Kidney capillary endothelial cell (primary cell): ENCODE measurements at regions not wholly inside any gene's neighbourhood (a gene's known extent, or its start where the extent isn't known, plus 50 kb on each side); places are given as distances from the start of the nearest gene placed in this dataset.
"Not testable (repeated sequence)": the region's sequence is repeated elsewhere in the genome, so short reads cannot be mapped to it uniquely, and the experiment has no call there.

Source experiments
- DNase-seq: peaks from one replicate; pipeline ENCODE4 v3.0.0-alpha.2; 2018; ENCODE audit warnings: low spot score

DNA sequence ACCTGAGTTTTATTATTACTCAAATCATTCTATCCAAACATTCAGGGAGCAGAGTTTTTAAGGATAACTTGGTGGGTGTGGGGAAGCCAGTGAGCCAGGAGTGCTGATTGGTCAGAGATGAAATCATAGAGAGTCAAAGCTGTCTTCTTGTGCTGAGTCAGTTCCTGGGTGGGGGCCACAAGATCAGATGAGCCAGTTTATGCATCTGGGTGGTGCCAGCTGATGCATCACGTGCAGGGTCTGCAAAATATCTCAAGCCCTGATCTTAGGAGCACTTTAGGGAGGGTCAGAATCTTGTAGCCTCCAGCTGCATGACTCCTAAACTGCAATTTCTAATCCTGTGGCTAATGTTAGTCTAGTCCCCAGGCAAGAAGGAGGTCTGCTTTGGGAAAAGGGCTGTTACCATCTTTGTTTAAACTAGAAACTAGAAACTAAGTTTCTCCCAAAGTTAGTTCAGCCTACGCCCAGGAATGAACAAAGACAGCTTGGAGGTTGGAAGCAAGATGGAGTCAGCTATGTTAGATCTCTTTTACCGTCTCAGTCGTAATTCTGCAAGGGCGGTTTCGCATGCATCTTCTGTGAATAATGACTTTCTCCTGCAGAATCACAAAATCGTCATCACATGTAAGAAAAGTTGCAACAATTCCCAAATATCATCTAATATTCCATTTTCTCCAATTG is 97.5 kb downstream of the ZNF664 start:
- DNase-seq = not testable (repeated sequence)

DNA sequence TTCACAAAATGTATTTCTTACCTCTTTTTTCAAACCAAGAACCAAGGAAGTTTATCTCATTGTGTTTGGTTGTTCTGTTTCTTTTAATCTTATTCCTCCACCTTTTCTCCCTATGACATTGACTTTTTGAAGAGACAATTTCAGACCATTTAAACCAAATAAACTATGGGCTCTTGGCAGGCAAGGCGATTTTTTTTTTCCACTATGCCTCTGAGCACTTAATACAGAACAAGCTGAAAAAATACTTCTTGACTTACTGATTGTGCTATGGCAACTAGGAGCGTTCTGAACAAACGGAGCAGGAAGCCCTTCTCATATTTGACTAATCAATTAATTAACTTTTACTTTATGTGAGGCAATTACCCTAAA is 98.0 kb downstream of the ZNF664 start:
- DNase-seq = no peak

DNA sequence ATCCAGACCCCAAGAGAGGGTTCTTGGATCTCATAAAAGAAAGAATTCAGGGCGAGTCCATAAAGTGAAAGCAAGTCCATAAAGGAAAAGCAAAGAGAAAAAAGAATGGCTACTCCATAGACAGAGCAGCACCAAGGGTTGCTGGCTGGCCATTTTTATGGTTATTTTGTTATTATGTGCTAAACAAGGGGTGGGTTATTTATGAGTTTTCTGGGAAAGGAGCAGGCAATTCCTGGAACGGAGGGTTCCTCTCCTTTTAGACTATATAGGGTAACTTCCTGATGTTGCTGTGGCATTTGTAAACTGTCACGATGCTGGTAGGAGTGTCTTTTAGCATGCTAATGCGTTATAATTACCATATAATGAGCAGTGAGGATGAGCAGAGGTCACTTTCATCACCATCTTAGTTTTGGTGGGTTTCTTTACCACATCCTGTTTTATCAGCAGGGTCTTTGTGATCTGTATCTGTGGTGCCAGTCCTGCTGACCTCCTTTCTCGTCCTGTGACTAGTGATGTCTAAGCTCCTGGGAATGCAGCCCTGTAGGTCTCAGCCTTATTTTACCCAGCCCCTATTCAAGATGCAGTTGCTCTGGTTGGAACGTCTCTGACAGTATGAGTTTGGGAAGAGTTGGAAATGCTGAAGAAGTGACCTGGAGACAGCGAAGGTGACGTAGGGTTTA is 100.5 kb downstream of the ZNF664 start:
- DNase-seq = no peak

DNA sequence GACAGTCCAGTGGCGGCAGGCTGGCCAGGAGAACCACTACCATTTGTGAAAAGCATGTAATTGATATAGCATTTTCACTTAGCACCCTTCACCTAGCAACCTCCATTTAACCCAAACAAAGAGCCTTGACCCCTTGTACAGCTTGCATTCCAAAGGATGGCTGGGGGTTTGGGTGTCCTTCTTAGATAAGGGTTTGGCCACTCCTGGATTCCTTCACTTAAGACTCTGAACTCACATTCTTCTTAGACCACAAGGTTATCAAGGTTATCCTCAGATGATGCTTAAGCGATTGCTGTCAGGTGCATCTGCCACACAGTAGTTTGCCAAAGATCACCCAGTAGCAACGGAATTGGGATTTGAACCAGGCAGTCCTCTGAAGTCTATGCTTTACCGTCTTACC is 102.8 kb downstream of the ZNF664 start:
- DNase-seq = no peak

DNA sequence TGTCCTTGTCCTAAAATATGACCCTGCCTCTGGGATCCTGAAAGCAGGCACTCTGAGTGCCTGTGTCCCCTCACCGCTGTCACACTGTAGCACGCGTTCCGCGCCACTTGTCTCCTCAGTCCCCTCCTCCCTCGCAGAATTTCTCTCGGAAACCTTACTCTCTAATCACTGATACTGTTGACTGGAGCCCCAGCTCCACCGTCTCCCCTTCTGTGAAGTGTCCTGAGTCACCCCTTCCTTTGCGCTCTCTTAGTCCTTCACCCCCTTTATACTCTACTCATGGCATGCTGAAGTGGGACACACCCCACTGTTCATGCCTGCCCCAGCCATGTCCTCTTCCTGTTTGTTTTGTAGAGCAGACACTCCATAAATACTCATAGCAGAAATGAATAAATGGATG is 104.7 kb downstream of the ZNF664 start:
- DNase-seq = no peak

DNA sequence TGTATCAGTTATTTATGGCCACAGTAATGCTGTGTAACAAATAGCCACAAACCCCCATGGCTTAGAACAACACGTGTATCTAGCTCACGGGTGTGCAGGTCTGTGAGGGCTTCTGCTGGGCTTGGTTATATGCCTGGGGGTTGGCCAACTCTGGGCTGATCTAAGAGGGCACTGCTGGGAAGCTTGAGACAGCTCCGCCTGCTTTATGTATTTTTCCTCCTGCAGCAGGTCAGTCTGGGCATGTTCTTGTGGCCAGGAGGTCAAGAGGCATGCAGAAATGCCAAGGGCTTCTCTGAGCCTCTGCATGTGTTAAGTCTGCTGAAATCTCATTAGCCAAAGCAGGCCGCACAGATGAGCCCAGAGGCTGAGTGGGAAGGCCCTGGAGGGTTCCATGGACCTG is 105.8 kb downstream of the ZNF664 start:
- DNase-seq = no peak

DNA sequence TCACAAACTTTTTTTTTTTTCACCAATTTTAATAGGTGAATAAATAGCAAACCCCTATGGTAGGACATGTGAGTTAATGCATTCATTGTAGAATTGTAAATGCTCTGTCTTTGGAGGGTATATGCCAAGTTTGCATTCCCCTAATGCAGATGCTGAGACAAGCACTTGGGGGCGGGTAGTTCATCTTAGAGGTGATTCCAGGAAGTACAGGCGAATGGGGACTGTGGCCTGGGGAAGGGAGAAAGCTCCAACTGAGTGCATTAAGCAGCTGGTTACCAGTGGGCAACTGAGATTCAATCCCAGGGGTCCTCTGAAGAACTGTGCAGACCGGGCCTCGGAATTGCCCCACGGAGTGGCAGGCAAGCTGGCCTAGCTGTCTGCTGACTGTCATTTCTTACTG is 107.6 kb downstream of the ZNF664 start:
- DNase-seq = no peak

DNA sequence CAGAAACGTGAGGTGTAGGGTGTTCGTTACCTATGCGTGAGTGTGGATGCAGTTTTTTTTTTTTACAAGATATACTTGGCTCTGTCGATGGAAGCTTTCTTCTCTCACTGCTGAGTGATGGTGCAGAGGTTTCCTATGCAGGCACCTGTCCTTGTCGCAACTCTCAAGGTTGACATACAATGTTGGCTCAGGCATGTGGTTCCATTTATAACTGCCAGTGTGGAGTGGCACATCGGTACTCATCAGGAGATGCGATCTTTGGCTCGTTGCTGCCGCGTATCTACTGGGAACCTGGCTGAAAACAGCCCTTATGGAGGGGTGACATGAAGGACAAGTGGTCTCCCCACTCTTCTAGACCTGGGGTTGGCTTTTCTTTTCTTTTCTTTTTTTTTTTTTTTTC is 109.0 kb downstream of the ZNF664 start:
- DNase-seq = no peak

DNA sequence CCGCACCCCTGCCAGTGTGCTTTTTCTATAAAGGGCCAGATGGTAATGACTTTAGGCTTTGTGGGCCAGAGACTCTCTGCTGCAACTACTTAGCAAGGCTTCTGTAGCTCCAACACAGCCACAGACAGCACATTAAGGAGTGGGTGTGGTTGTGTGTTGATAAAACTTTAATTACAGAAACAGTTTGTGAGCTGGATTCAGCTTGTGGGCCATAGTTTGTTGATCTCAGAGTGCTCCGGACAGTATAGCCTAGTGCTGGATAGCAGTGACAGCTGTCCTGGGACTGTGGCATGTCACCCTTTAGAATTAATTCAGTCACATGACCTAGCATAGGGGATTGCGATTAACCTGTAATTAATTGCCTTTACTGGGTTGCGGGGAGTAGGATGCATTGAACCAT is 109.7 kb downstream of the ZNF664 start:
- no peak for DNase-seq

DNA sequence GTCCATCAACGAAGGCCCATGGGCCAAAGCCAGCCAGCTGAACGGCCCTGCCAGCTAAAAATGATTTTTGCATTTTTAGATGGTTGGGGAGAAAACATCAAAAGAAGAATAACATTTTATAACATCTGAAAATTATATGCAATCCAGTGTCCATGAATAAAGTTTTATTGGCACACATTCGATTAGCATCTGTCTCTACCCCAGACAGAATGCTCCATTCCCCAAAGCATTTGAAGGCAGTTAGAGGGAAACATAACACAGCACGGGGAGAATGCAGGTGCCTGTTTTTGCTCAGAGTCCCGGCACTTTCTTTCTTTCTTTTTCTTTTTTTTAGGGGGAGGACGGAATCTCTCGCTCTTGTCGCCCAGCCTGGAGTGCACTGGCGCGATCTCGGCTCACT is 110.7 kb downstream of the ZNF664 start:
- DNase-seq = no peak

DNA sequence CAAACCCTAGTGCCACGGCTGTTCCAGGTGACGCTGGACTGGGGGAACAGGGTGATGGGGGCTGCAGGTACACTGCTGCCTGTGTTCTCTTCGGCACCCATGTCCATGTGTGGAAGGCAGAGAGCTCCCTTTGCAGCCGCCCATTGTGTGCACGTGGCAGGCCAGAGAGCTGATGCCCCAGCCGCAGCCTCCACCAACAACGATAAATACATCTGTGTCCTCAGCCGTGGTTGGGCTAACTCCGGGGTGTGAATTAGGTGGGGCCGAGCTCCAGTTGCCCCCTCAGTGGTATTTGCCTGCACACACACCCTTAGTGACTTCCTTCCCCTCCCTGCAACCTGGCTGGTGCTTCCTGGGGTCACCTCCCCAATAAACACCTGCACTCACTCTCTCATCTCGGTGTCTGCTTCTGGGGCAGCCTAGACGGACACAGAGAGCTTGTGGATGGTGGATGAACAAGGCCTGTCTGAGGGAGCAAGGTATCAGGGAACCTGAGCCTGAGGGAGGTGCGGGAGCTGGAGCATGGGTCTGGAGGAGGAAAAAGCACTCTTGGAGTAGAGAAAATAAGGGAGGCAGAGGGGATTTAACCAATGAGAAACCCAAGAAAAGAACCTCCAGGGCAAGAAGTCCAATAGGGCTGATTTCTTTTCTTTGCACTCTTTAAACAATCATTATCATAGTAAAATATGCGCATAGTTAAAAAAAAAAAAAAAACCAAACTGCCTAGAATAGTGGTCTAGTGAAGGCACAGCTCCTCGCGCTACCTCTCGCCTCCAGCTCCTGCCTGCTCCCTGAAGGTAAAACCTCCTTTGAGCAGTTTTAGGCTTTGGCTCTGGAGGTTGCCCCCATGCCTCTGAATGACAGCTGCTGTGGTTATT is 112.6 kb downstream of the ZNF664 start:
- DNase-seq = no peak

DNA sequence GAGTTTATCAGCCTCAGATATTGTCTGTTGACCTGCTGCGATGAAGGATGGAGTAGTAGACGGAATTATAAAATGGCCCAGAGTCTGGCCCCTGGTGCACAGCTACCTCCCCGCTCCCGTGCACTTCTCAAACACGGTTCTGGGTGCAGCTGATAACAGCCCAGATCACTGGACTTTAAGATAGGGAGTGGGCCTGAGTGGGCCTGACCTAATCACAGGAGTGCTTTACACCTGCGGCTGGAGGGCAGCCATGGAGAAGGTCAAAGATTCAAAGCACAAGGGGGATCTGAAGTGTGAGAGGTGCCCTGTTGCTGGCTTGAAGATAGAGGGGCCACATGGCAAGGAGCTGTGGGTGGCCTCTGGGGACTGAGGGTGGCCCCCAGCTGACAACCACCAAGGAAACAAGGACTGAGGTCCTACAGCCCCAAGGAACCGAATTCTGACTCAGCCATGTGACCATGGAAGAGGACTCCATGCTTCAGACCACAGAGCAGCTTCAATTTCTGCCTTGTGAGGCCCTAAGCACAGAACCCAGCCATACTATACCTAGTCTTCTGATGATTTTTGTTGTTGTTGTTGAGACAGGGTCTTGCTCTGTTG is 113.4 kb downstream of the ZNF664 start:
- DNase-seq = no peak

DNA sequence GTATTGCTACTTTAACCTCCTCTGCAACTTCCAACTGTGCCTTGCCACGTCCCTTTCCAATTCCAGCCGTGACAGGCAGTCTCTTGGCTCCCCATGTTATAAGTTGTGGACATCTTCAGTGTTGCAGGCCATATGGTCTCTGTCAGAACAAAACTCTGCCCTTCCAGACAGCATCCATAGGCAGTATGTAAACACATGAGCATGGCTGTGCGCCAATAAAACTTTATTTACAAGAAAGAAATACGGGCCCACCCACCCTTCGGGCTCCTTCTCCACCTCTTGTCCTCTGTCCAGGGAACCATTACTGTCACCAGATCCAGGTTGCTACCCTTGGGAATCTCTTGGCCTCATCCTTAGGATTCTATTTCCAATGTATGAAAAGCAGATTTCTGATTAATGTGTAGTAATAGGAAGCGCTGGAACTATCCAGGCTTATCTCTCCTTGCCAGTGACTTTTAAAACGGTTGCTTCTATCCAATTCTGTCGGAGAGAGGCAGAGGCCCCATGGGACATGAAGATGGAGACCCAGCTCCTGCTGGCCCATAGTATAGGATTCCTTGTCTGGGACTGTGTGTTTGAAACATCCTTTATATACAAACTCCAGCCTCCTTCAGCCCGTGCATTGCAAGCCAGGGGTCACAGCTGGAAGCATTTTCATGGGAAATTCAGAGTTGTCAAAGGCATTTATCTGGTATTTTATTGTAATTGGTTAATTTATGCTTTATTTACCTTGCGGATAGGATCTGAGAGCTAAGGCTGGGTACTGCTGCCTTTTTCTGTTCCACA is 114.4 kb downstream of the ZNF664 start:
- DNase-seq = no peak

DNA sequence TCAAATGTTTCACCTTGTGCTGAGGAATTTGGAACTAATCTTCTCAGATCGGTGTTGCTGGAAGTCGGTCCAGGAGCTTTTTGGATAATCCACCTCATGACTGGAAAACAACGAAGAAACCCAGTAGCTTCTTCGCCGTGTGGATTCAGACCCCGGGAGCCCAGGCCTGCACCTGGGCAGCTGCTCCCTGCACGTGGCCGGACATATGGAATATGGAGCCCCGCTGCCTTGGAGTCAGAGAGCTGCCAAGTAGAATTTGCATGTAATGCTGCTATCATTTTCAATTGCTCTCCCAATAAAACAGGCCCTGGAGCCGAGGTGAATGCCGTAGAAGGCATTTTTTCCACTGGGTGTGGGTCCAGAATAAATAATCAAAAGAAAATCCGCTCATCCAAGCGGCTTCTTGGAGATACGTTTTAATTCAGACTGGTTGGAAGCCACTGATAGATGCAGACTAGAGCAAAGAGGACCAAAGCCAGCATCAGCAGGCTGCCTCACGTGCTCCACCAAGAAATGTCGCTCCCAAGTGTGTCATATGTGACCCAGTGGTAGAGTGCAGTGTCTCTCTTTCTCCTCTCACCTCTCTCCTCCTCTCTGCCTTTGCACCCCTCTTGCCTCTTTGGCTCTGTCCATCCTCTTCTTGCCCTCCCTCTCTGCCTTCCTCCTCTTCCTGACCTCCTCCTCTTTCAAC is 115.3 kb downstream of the ZNF664 start:
- no peak for DNase-seq

DNA sequence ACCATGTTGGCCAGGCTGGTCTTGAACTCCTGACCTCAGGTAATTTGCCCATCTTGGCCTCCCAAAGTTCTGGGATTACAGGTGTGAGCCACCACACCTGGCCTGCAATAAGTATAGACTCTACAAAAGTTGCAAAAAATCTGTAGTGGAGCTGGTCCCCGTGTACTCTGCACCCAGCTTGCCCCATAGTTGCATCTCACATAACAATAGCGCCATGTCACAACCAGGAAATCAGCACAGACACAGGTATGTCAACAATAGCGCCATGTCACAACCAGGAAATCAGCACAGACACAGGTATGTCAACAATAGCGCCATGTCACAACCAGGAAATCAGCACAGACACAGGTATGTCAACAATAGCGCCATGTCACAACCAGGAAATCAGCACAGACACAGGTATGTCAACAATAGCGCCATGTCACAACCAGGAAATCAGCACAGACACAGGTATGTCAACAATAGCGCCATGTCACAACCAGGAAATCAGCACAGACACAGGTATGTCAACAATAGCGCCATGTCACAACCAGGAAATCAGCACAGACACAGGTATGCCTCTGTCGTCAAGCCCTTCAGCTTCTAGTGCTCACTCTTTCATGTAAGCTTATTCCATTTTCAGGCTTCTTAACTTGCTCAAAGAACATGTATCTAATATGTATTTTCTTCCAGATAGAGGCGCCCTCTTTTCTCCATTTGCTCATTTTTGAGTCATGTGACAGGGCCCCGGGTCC is 116.3 kb downstream of the ZNF664 start:
- DNase-seq = not testable (repeated sequence)

DNA sequence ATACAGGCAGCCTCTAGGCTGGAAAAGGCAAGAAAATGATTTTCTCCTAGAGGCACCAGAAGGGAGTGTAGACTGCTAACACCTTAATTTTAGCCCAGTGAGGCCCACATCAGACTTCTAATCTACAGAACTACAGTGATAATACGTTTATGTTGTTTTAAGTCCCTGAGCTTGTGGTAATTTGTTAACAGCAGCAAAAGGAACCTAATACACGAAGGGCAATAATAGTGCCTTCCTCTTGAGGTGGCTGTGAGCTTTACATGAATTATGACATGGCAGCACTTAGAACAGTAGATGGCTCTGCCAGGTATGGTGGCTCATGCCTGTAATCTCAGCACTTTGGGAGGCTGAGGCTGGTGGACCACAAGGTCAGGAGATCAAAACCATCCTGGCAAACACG is 118.8 kb downstream of the ZNF664 start:
- no peak for DNase-seq

DNA sequence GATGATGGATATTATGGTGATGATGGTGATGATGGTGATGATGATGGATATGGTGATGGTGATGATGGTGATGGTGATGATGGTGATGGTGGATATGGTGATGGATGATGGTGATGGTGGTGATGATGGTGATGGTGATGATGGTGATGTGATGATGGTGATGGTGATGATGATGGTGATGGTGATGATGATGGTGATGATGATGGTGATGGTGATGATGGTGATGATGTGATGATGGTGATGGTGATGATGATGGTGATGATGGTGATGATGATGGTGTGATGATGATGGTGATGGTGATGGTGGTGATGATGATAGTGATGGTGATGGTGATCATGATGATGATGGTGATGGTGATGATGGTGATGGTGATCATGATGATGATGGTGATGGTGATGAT is 119.5 kb downstream of the ZNF664 start:
- DNase-seq = not testable (repeated sequence)

DNA sequence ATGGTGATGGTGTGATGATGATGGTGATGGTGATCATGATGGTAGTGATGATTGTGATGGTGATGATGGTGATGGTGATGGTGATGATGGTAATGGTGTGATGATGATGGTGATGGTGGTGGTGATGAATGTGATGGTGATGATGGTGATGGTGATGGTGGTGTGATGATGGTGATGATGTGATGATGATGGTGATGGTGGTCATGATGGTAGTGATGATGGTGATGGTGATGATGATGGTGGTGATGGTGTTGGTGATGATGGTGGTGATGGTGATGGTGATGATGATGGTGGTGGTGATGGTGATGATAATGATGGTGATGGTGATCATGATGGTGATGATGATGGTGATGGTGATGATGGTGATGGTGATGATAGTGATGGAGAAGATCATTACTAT is 120.3 kb downstream of the ZNF664 start:
- DNase-seq = no peak

DNA sequence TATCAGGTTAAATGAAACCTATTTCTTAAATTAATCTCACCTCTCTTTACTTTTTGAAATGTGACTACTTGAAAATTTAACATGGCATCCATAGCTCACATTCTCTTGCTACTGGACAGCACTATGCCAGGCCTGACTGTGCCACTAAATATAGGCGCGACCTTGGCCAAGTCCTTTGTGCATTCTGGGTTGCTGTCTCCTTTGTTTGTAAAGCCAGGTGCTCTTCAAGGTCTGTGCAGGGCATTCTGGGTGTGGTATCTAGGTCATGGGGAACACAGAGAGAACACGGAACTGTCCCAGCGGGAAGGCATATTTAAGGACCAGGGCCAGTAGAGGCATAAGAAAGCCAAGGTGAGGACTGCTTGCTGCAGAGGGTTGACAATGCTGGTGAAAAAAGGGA is 121.2 kb downstream of the ZNF664 start:
- no peak for DNase-seq

DNA sequence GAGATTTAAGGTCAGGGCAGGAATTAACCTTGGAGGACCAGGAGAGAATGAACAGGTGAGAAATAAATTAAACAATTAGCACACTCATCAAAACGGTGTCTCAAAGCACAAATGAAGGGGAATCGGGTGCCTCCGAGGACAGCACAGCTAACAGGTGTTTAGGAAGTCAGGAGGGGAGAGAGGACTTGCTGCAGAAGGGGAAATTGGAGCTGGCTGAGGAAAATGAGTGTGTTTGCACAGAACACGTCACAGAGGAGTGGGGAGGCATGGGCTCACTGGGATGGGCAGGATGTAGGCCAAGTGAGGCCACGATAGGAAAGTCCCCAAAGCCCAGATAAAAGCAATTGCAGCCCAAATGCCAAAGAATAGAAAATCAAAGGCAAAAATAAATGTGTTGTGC is 121.7 kb downstream of the ZNF664 start:
- DNase-seq = no peak

DNA sequence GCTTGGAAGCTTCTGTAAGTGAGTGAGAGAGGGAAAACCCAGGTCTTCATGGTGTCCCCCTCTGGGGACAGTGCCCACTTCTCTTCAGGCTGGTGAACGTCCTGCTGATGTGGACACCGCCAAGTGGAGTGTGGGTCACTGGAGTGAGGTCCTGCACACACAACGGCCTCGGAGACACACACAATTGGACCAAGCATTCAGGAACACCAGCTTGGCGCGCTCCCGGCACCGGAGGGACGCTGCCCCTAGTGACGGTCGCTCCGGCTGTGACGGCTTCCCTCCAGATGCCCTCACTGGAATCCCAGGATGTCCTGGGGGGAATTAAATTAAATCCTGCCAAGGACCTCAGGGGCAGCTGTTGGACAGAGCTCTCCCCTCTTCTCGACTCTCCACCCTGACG is 123.1 kb downstream of the ZNF664 start:
- DNase-seq = no peak
